ENCODE measurements at regions not wholly inside any gene's neighbourhood (a gene's known extent, or its start where the extent isn't known, plus 50 kb on each side); places are given as distances from the start of the nearest gene placed in this dataset.
"Not testable (repeated sequence)": the region's sequence is repeated elsewhere in the genome, so short reads cannot be mapped to it uniquely, and the experiment has no call there.

DNA sequence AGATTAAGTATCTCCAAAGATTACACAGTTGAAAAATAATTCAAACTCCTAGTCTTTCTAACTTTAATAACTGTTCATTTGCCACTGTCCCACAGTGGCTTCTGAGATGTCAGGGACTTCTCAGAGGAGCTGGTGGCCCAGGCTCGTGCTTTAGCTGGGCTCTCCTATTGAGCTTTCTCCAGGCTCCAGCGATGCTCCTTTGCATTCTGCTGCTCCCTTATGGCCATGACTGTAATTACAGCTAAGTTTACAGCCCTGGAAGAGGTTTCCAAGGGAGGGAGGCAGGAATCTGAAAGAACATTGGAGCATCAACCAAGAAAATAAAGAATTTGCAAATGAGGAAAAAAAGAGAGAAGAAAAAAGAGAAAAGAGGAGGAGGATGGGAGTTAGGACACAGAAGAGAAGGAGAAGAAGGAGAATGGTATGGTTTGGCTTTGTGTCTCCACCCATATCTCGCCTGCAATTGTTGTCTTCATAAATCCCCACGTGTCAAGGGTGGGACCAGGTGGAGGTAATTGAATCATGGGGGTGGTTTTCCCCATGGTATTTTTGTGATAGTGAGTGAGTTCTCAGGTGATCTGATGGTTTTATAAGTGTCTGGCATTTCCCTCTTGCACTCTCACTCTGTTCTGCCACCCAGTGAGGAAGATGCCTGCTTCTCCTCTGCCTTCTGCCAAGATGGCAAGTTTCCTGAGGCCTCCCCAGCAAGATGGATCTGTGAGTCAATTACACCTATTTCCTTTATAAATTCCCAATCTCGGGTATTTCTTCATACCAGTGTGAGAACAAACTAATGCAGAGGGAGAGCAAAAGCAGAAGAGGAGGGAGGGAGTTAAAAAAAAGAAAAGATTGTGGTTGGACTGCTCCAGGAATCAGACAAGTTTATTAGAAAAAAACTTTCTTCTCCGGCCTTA is 857.0 kb downstream of the KCNA4 start:
- ATAC-seq (no peak), DNase-seq (no peak)
- Histone ChIP-seq H3K27me3 (ENCODE audit: insufficient read depth in 3 of 3, low read length in 2 of 3) (no peaks in the 10 kb centered on the region), H3K4me3 (no peak overlapping the region), H3K36me3 (ENCODE audit: insufficient read depth in 1 of 2, low read depth in 1 of 2) (no peaks in the 10 kb centered on the region), H3K4me1 (no peaks in the 10 kb centered on the region), H3K9me3 (no peaks in the 10 kb centered on the region), H3K27ac (no peak overlapping the region)
- TF ChIP-seq, protein P1, sequence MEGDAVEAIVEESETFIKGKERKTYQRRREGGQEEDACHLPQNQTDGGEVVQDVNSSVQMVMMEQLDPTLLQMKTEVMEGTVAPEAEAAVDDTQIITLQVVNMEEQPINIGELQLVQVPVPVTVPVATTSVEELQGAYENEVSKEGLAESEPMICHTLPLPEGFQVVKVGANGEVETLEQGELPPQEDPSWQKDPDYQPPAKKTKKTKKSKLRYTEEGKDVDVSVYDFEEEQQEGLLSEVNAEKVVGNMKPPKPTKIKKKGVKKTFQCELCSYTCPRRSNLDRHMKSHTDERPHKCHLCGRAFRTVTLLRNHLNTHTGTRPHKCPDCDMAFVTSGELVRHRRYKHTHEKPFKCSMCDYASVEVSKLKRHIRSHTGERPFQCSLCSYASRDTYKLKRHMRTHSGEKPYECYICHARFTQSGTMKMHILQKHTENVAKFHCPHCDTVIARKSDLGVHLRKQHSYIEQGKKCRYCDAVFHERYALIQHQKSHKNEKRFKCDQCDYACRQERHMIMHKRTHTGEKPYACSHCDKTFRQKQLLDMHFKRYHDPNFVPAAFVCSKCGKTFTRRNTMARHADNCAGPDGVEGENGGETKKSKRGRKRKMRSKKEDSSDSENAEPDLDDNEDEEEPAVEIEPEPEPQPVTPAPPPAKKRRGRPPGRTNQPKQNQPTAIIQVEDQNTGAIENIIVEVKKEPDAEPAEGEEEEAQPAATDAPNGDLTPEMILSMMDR (IDR thresholded peaks at IDR 0.05): no peak
- intact Hi-C loops (cut with DNase I): no loop called here
- WGBS, 3 donors: 41 to 43% (median 42%) methylated on average over 6 of the region's 6 CpGs

DNA sequence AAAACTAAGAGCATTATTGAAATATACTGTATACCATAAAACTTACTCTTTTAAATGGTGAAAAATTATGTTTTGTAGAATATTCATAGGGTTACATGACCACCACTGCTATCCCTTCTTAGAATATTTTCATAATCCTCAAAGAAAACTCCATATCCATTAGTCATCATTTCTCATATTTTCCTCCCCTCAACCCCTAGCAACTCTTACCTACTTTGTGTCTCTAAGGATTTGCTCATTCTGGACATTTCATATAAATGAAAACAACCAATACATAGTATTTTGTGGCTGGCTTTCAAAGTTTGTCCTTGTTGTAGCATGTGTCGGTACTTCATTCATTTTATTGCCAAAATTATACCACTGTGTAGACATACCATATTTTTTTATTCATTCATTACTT is 863.8 kb downstream of the KCNA4 start:
- Histone ChIP-seq H3K9me3 (no peaks in the 10 kb centered on the region), H3K27ac (no peak overlapping the region), H3K4me1 (no peaks in the 10 kb centered on the region), H3K36me3 (ENCODE audit: insufficient read depth in 1 of 2, low read depth in 1 of 2) (no peaks in the 10 kb centered on the region), H3K4me3 (no peak overlapping the region), H3K27me3 (ENCODE audit: insufficient read depth in 3 of 3, low read length in 2 of 3) (no peaks in the 10 kb centered on the region)
- intact Hi-C loops (cut with DNase I): no loop called here
- DNase-seq: no peak
- TF ChIP-seq, protein P1 (IDR thresholded peaks at IDR 0.05): no peak
- ATAC-seq: no peak
- WGBS, 3 donors: 78 to 97% (median 88%) methylated on average over 1 of the region's 1 CpG

DNA sequence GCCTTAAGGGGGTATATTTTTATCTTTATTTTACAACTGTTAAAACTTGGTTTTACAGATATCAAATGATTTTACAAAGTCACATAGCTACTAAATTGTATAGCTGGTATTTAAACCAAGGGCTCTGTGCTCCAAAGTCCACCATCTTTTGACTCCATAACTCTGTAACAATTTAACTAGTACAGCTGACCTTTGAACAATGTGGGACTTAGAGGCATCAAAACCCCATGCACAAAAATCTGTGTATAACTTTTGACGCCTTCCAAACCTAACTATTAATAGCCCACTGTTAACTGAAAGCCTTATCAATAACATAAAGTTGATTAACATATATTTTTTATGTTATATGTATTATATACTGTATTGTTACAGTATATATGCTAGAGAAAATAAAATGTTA is 874.3 kb downstream of the KCNA4 start:
- H3K4me1 ChIP-seq; DNase-seq; H3K4me3 ChIP-seq; ATAC-seq; H3K27ac ChIP-seq; intact Hi-C loops (cut with DNase I); H3K27me3 ChIP-seq (ENCODE audit: insufficient read depth in 3 of 3, low read length in 2 of 3); H3K9me3 ChIP-seq; H3K36me3 ChIP-seq (ENCODE audit: insufficient read depth in 1 of 2, low read depth in 1 of 2): not testable (repeated sequence)
- 72 to 92% (median 81%) methylated on average over 1 of the region's 1 CpG for WGBS, 3 donors

DNA sequence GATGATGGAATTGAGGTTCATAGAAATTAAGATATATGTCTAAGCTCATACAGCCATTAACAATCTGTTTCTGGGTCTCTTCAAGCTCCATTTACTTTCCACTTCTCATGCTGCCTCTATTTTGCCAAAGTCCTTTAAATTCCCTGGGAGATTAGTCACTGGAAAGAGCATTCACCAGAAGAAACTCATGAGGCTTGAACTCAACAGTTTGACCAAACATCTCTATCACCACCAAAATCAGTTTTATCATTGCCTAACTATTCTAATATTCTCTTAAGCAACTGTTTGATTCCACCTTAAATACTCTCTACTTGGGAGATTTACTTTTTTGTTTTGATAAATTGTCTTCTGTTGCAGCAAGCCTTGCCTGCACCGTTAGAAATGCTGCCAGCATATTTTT is 881.3 kb downstream of the KCNA4 start:
- intact Hi-C loops (cut with DNase I): no loop called here
- no peak for DNase-seq
- Histone ChIP-seq H3K4me1 (no peaks in the 10 kb centered on the region), H3K27ac (no peak overlapping the region), H3K9me3 (no peaks in the 10 kb centered on the region), H3K36me3 (ENCODE audit: insufficient read depth in 1 of 2, low read depth in 1 of 2) (no peaks in the 10 kb centered on the region), H3K27me3 (ENCODE audit: insufficient read depth in 3 of 3, low read length in 2 of 3) (no peaks in the 10 kb centered on the region), H3K4me3 (no peak overlapping the region)
- 39 to 59% (median 49%) methylated on average over 1 of the region's 1 CpG for WGBS, 3 donors
- ATAC-seq: no peak
- TF ChIP-seq, protein P1 (IDR thresholded peaks at IDR 0.05): no peak

DNA sequence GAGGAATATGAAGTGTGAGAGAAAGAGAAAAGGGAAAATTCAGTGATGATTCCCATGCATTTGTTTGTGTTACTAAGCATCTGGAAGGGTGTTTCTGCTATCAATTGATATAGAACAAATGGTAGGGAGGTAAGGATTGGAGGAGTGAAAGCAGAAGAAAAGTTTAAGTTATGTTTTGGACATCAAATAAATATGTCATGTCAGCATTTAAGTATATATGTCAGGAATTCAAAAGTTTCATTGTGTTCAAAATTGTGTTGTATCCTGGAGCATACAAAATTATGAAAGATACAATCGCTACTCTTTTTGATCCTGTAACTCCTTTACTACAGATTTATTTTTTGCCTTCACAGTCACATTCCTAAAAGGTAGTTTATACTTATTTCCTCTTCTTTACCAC is 885.8 kb downstream of the KCNA4 start:
- no peaks in the 10 kb centered on the region for H3K27me3 ChIP-seq (ENCODE audit: insufficient read depth in 3 of 3, low read length in 2 of 3)
- intact Hi-C loops (cut with DNase I): no loop called here
- no peaks in the 10 kb centered on the region for H3K36me3 ChIP-seq (ENCODE audit: insufficient read depth in 1 of 2, low read depth in 1 of 2)
- 85 to 96% (median 85%) methylated on average over 1 of the region's 1 CpG for WGBS, 3 donors
- no peak overlapping the region for H3K27ac ChIP-seq
- no peak overlapping the region for H3K4me3 ChIP-seq
- H3K4me1 ChIP-seq: no peaks in the 10 kb centered on the region
- DNase-seq: no peak
- no peaks in the 10 kb centered on the region for H3K9me3 ChIP-seq
- TF ChIP-seq, protein P1 (IDR thresholded peaks at IDR 0.05): no peak
- no peak for ATAC-seq

All from psoas muscle (tissue), 7 donors.